GM12872 (cell line): ENCODE measurements at regions not wholly inside any gene's neighbourhood (a gene's known extent, or its start where the extent isn't known, plus 50 kb on each side); places are given as distances from the start of the nearest gene placed in this dataset.

Experiments
- CTCF ChIP-seq: IDR thresholded peaks from 3 replicates; pipeline ENCODE4 v1.5.1; 2011; ENCODE audit warnings: low read depth, mild to moderate bottlenecking, low read length, moderate library complexity; ENCODE audit not compliant: insufficient read depth

GRCh38 chr20:57059055-57059596, 207.3 kb downstream of the BMP7 start:
- TF ChIP-seq CTCF: no peak

- no peak for TF ChIP-seq CTCF
Measured at GRCh38 chr20:57060407-57061050, 205.9 kb downstream of the BMP7 start.

GRCh38 chr20:57061051-57061900, 205.2 kb downstream of the BMP7 start:
- TF ChIP-seq CTCF: no peak

GRCh38 chr20:57062241-57062640, 204.2 kb downstream of the BMP7 start:
- no peak for TF ChIP-seq CTCF

GRCh38 chr20:57062696-57063270, 203.7 kb downstream of the BMP7 start:
- no peak for TF ChIP-seq CTCF

- no peak for TF ChIP-seq CTCF
Measured at GRCh38 chr20:57064836-57065235, 201.6 kb downstream of the BMP7 start.

- no peak for TF ChIP-seq CTCF
Measured at GRCh38 chr20:57065646-57066045, 200.8 kb downstream of the BMP7 start.
